B cell (primary cell): ENCODE measurements at regions not wholly inside any gene's neighbourhood (a gene's known extent, or its start where the extent isn't known, plus 50 kb on each side); places are given as distances from the start of the nearest gene placed in this dataset.

ENCODE experiments used
- ATAC-seq: fragments of 200-7000 bp; cut with Tn5 transposase; one replicate; pipeline ENCODE4 v1.10.0; 2021; ENCODE audit warnings: low read depth, mild to moderate bottlenecking, moderate number of reproducible peaks, moderate library complexity
- CTCF ChIA-PET: fragments of 350-600 bp; sonication (Branson Sonifier 250); formaldehyde crosslinking; loops from one replicate; lab custom pipeline; 2021; ENCODE audit warnings: antibody characterized with exemption, inconsistent platforms; lab: Charles Lee
- POLR2A ChIA-PET: fragments of 350-600 bp; sonication (Branson Sonifier 250); formaldehyde crosslinking; loops from one replicate; lab custom pipeline; 2021; ENCODE audit warnings: antibody characterized with exemption; lab: Charles Lee
- DNase-seq: peaks from one replicate; pipeline ENCODE4 v3.0.0; 2013
- H2AFZ ChIP-seq: 2 replicates; pipeline ENCODE4 v1.6.1; 2012; ENCODE audit warnings: mild to moderate bottlenecking, low read depth, low read length; ENCODE audit not compliant: insufficient read depth, poor library complexity, severe bottlenecking
- H3K27ac ChIP-seq, 2 donors: 1 replicate in 1 of 2; 2 replicates in 1 of 2; pipeline ENCODE4 v1.5.1; 2012 to 2013; ENCODE audit warnings: low read length in 2 of 2, mild to moderate bottlenecking in 2 of 2, moderate library complexity in 1 of 2
- H3K27me3 ChIP-seq, 4 experiments: fragments of 200-600 bp in 1 of 4; sonication (generic) in 1 of 4; replicated peaks in 1 of 4; 1 replicate in 2 of 4; 2 replicates in 2 of 4; pipeline versions ENCODE4 v1.6.1 to v1.7.0; 2013 to 2016; ENCODE audit warnings: low read length in 3 of 4, mild to moderate bottlenecking in 2 of 4, mixed read lengths in 1 of 4, moderate library complexity in 1 of 4; ENCODE audit not compliant: insufficient read depth in 4 of 4, control insufficient read depth in 3 of 4; ENCODE audit errors: control extremely low read depth in 1 of 4
- H3K36me3 ChIP-seq, 2 experiments: replicated peaks in 1 of 2; 1 replicate in 1 of 2; 2 replicates in 1 of 2; pipeline versions ENCODE4 v1.6.1 to v1.7.1; 2013; ENCODE audit warnings: low read length in 1 of 2; ENCODE audit not compliant: insufficient read depth in 2 of 2, control insufficient read depth in 1 of 2; ENCODE audit errors: control extremely low read depth in 1 of 2, extremely low read depth in 1 of 2
- H3K4me1 ChIP-seq, 2 donors: fragments of 200-600 bp in 1 of 2; sonication (generic) in 1 of 2; 1 replicate in 1 of 2; 2 replicates in 1 of 2; pipeline versions ENCODE4 v1.5.1 to v1.6.1; 2013 to 2017; ENCODE audit warnings: low read length in 2 of 2; ENCODE audit not compliant: control insufficient read depth in 2 of 2, insufficient read depth in 2 of 2
- H3K4me2 ChIP-seq: replicated peaks from 2 replicates; pipeline ENCODE3; 2012; ENCODE audit warnings: mild to moderate bottlenecking, low read depth, low read length; ENCODE audit not compliant: poor library complexity, severe bottlenecking
- H3K4me3 ChIP-seq, 5 experiments: fragments of 200-600 bp in 1 of 5; sonication (generic) in 1 of 5; 1 replicate in 3 of 5; 2 replicates in 2 of 5; pipeline versions ENCODE4 v1.5.1 to v1.7.0; 2011 to 2016; ENCODE audit warnings: low read length in 4 of 5, mild to moderate bottlenecking in 4 of 5, low read depth in 2 of 5, control low read depth in 1 of 5, moderate library complexity in 1 of 5; ENCODE audit not compliant: insufficient read depth in 1 of 5; ENCODE audit errors: control extremely low read depth in 1 of 5, extremely low read depth in 1 of 5
- H3K79me2 ChIP-seq: fragments of 200-600 bp; sonication (generic); one replicate; pipeline ENCODE4 v1.6.0; 2016; ENCODE audit warnings: low read length; ENCODE audit not compliant: control insufficient read depth, insufficient read depth
- H3K9ac ChIP-seq: fragments of 200-600 bp; sonication (generic); 2 replicates; pipeline ENCODE4 v1.6.1; 2017; ENCODE audit warnings: mild to moderate bottlenecking, low read length, moderate library complexity
- H3K9me3 ChIP-seq, 3 donors: one replicate each; pipeline versions ENCODE4 v1.6.1 to v1.7.1; 2013; ENCODE audit warnings: low read length in 2 of 3; ENCODE audit not compliant: control insufficient read depth in 2 of 3, insufficient read depth in 1 of 3; ENCODE audit errors: control extremely low read depth in 1 of 3
- H4K20me1 ChIP-seq: 2 replicates; pipeline ENCODE4 v1.6.0; 2012; ENCODE audit warnings: mild to moderate bottlenecking, low read length; ENCODE audit not compliant: insufficient read depth, control insufficient read depth, poor library complexity, severe bottlenecking
- H3K27ac Mint-ChIP-seq: one replicate; pipeline ENCODE4 v1.8.0; 2021; ENCODE audit warnings: mixed read lengths
- H3K27me3 Mint-ChIP-seq: one replicate; pipeline ENCODE4 v1.8.0; 2021; ENCODE audit warnings: mixed read lengths
- H3K4me1 Mint-ChIP-seq: one replicate; pipeline ENCODE4 v1.8.0; 2021; ENCODE audit warnings: mixed read lengths
- H3K4me3 Mint-ChIP-seq: one replicate; pipeline ENCODE4 v1.8.0; 2021; ENCODE audit warnings: mixed read lengths
- H3K9me3 Mint-ChIP-seq: one replicate; pipeline ENCODE4 v1.8.0; 2022; ENCODE audit warnings: mixed read lengths; ENCODE audit not compliant: insufficient read depth
- EZH2 ChIP-seq: IDR thresholded peaks from 2 replicates; pipeline ENCODE4 v1.6.1; 2012; ENCODE audit warnings: borderline replicate concordance, low read depth, mild to moderate bottlenecking, moderate library complexity, low read length; ENCODE audit not compliant: insufficient read depth, poor library complexity, severe bottlenecking
- WGBS: methylation state at CpG from one replicate; pipeline ENCODE4 v1.1.5; 2013; ENCODE audit warnings: missing lambda C conversion rate; ENCODE audit not compliant: insufficient coverage; 5-methylcytosine and 5-hydroxymethylcytosine counted together
- intact Hi-C: fragments of 100-400 bp; cut with micrococcal nuclease; formaldehyde crosslinking; loops from one replicate; pipeline ENCODE4 v1.10.0; 2022
- TF ChIP-seq, protein P1 (sequence below): fragments of 200-600 bp; IDR thresholded peaks from one replicate; pipeline ENCODE4 v1.8.0; 2022; ENCODE audit warnings: antibody characterized with exemption, mild to moderate bottlenecking

DNA sequence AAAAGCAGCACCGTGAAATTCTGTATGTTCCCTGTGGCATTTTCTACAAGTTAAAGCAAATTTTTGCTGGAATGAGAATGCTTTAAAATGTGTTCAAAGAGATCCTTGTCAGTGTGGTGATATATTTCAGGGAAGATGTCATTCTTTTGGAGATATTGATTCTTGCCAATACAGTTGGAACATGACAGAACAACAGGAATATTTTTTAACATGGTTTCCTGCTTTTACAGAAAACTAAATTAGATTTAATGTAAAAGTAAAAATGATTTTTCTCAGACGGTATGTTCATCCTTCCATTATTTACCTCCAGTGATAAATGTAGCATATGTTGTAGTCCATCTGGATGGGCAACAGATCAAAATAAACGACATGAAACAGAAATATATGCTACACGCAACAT, 474.8 kb downstream of the TMA16 start:
- no peak for TF ChIP-seq EZH2
- TF ChIP-seq, protein P1, sequence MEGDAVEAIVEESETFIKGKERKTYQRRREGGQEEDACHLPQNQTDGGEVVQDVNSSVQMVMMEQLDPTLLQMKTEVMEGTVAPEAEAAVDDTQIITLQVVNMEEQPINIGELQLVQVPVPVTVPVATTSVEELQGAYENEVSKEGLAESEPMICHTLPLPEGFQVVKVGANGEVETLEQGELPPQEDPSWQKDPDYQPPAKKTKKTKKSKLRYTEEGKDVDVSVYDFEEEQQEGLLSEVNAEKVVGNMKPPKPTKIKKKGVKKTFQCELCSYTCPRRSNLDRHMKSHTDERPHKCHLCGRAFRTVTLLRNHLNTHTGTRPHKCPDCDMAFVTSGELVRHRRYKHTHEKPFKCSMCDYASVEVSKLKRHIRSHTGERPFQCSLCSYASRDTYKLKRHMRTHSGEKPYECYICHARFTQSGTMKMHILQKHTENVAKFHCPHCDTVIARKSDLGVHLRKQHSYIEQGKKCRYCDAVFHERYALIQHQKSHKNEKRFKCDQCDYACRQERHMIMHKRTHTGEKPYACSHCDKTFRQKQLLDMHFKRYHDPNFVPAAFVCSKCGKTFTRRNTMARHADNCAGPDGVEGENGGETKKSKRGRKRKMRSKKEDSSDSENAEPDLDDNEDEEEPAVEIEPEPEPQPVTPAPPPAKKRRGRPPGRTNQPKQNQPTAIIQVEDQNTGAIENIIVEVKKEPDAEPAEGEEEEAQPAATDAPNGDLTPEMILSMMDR, result no peak
- H3K36me3 ChIP-seq, result no peaks in the 10 kb centered on the region
- no peaks in the 10 kb centered on the region for H3K79me2 ChIP-seq
- H3K27ac Mint-ChIP-seq, result no peak overlapping the region
- peaks cover 0 to 3% (median 0%) of the 10 kb centered on the region in 3 donors for H3K9me3 ChIP-seq
- no peak for ATAC-seq
- H4K20me1 ChIP-seq, result no peaks in the 10 kb centered on the region
- H3K4me1 Mint-ChIP-seq, result no peaks in the 10 kb centered on the region
- no peak overlapping the region for H3K9ac ChIP-seq
- no peak overlapping the region for H3K4me3 ChIP-seq
- ChIA-PET CTCF (no interaction called here), POLR2A (no interaction called here)
- H3K4me3 Mint-ChIP-seq, result no peak overlapping the region
- H3K4me2 ChIP-seq, result no peak overlapping the region
- no peak overlapping the region for H3K27ac ChIP-seq
- peaks cover 7% of the 10 kb centered on the region for H3K27me3 Mint-ChIP-seq
- H3K4me1 ChIP-seq, result no peaks in the 10 kb centered on the region
- DNase-seq, result no peak
- WGBS, result 100% methylated on average over 1 of the region's 4 CpGs
- no peaks in the 10 kb centered on the region for H3K9me3 Mint-ChIP-seq
- H3K27me3 ChIP-seq, result no peaks in the 10 kb centered on the region
- intact Hi-C loops, result no loop called here
- H2AFZ ChIP-seq, result no peak overlapping the region

- DNase-seq, result no peak
- Histone ChIP-seq H3K4me2 (no peak overlapping the region), H2AFZ (no peak overlapping the region), H3K27ac (no peak overlapping the region), H3K27me3 (no peaks in the 10 kb centered on the region), H3K4me1 (no peaks in the 10 kb centered on the region), H3K9me3 (no peaks in the 10 kb centered on the region), H3K36me3 (no peaks in the 10 kb centered on the region), H3K4me3 (no peak overlapping the region), H4K20me1 (no peaks in the 10 kb centered on the region), H3K79me2 (no peaks in the 10 kb centered on the region), H3K9ac (no peak overlapping the region)
- H3K9me3 Mint-ChIP-seq, result no peaks in the 10 kb centered on the region
- TF ChIP-seq EZH2, result no peak
- TF ChIP-seq, protein P1, result no peak
- no peak overlapping the region for H3K27ac Mint-ChIP-seq
- ChIA-PET CTCF (no interaction called here), POLR2A (no interaction called here)
- H3K27me3 Mint-ChIP-seq, result peaks cover under 1% of the 10 kb centered on the region
- no peak for ATAC-seq
- no peaks in the 10 kb centered on the region for H3K4me1 Mint-ChIP-seq
- intact Hi-C loops, result no loop called here
- no peak overlapping the region for H3K4me3 Mint-ChIP-seq
- WGBS, result 80% methylated on average over 4 of the region's 6 CpGs
Measured at GRCh38 chr4:163976588-163976987, 482.1 kb downstream of the TMA16 start.
